Psoas muscle (tissue), 7 donors: ENCODE measurements at regions not wholly inside any gene's neighbourhood (a gene's known extent, or its start where the extent isn't known, plus 50 kb on each side); places are given as distances from the start of the nearest gene placed in this dataset.

Source experiments
- ATAC-seq, 4 donors: fragments of 200-7000 bp; cut with Tn5 transposase; one replicate each; pipeline ENCODE4 v1.9.1; 2020; ENCODE audit warnings: moderate library complexity in 3 of 4, mild to moderate bottlenecking in 2 of 4
- DNase-seq, 2 donors: peaks; one replicate each; pipeline ENCODE4 v3.0.0-alpha.2; 2020
- H3K27ac ChIP-seq: fragments of 200-600 bp; one replicate; pipeline ENCODE4 v1.8.0; 2022
- H3K27me3 ChIP-seq, 3 donors: fragments of 200-600 bp in 1 of 3; one replicate each; pipeline versions ENCODE4 v1.6.1 to v1.8.0; 2013 to 2022; ENCODE audit warnings: low read length in 2 of 3, mild to moderate bottlenecking in 2 of 3, moderate library complexity in 1 of 3; ENCODE audit not compliant: insufficient read depth in 3 of 3
- H3K36me3 ChIP-seq, 2 donors: fragments of 200-600 bp in 1 of 2; one replicate each; pipeline versions ENCODE4 v1.6.1 to v1.8.0; 2013 to 2022; ENCODE audit warnings: low read depth in 1 of 2, mild to moderate bottlenecking in 1 of 2, moderate library complexity in 1 of 2; ENCODE audit not compliant: insufficient read depth in 1 of 2
- H3K4me1 ChIP-seq: fragments of 200-600 bp; one replicate; pipeline ENCODE4 v1.8.0; 2022
- H3K4me3 ChIP-seq: fragments of 200-600 bp; one replicate; pipeline ENCODE4 v1.8.0; 2022; ENCODE audit warnings: mild to moderate bottlenecking
- H3K9me3 ChIP-seq: fragments of 200-600 bp; one replicate; pipeline ENCODE4 v1.8.0; 2022
- CTCF ChIP-seq: fragments of 200-600 bp; IDR thresholded peaks from one replicate; pipeline ENCODE4 v1.8.0; 2022; ENCODE audit warnings: antibody characterized with exemption
- WGBS, 3 donors: extraction: QIAGEN DNeasy Blood & Tissue Kit; methylation state at CpG; one replicate each; pipeline versions ENCODE4 v1.1.6 to v1.1.7; 2013; 5-methylcytosine and 5-hydroxymethylcytosine counted together
- intact Hi-C, 2 donors: fragments of 100-400 bp; cut with DNase I; formaldehyde crosslinking; loops; one replicate each; pipeline versions ENCODE4 v1.11.0 to v1.14.2; 2022
- donor health status: healthy with polysubstance abuse.
- donor health status: DM: no; HTN: no; CAD: no; lungs with moderate emphysema.
- donor health status: Bipolar disorder and iron deficiency.
- donor health status: healthy.
- donor health status: DM: yes; HTN: yes; CAD: no.
- donor health status: DM: no; HTN: no; CAD: no.
- donor health status: DM: yes; HTN: yes; CAD: no.

DNA sequence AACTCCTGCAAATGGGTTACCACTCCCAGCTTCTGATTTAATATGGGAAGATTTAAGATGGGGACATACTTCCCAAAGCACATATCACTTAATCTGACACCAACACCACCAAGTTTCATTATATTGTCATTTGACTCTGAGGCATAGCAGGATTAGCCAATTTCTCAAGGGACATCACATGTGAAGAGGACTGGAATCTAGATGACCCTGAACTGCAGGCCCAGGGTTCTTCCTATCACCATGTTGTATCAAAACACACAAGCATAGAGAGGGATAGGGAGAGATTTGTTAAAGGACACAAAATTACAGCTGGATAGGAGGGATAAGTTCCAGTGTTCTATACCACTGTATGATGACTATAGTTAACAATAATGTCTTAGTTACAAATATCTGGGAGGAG lies 168.3 kb upstream of the PPP2R2B start:
- Histone ChIP-seq H3K9me3 (no peaks in the 10 kb centered on the region), H3K4me3 (no peak overlapping the region), H3K36me3 (no peaks in the 10 kb centered on the region), H3K4me1 (no peaks in the 10 kb centered on the region), H3K27me3 (no peaks in the 10 kb centered on the region), H3K27ac (no peak overlapping the region)
- ATAC-seq: no peak
- no peak for TF ChIP-seq CTCF
- DNase-seq: no peak
- intact Hi-C loops: no loop called here

- DNase-seq: no peak
- no peaks in the 10 kb centered on the region for H3K4me1 ChIP-seq
- TF ChIP-seq CTCF: no peak
- H3K27ac ChIP-seq: no peak overlapping the region
- ATAC-seq: no peak
- H3K27me3 ChIP-seq: no peaks in the 10 kb centered on the region
- no peaks in the 10 kb centered on the region for H3K36me3 ChIP-seq
- no peak overlapping the region for H3K4me3 ChIP-seq
- 54 to 63% (median 58%) methylated on average over 2 of the region's 2 CpGs for WGBS, 3 donors
- no peaks in the 10 kb centered on the region for H3K9me3 ChIP-seq
- intact Hi-C loops: no loop called here
Measured at GRCh38 chr5:147049764-147050163, 171.2 kb upstream of the PPP2R2B start.

DNA sequence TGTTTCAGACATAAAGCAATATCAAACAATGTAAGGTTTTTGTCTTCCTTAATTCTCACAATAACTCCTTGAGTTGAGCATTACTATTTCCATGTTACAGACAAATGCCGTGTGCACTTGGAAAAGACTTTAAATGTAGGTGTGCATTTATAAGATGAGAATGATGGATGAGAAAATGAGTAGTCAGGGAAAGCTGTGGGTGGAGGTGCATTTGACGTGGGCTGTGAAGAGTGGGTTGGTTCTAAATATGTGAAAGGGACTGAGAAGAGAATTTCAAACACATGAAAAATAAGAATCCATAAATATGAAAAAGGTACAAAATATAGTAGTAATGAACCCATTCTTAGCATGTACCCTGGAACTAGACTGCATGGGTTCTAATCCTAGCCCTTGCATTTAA lies 171.6 kb upstream of the PPP2R2B start:
- WGBS, 3 donors: 57 to 89% (median 65%) methylated on average over 2 of the region's 2 CpGs
- Histone ChIP-seq H3K27ac (no peak overlapping the region), H3K9me3 (no peaks in the 10 kb centered on the region), H3K27me3 (no peaks in the 10 kb centered on the region), H3K4me1 (no peaks in the 10 kb centered on the region), H3K4me3 (no peak overlapping the region), H3K36me3 (no peaks in the 10 kb centered on the region)
- TF ChIP-seq CTCF: no peak
- intact Hi-C loops: no loop called here
- DNase-seq: no peak
- ATAC-seq: no peak

DNA sequence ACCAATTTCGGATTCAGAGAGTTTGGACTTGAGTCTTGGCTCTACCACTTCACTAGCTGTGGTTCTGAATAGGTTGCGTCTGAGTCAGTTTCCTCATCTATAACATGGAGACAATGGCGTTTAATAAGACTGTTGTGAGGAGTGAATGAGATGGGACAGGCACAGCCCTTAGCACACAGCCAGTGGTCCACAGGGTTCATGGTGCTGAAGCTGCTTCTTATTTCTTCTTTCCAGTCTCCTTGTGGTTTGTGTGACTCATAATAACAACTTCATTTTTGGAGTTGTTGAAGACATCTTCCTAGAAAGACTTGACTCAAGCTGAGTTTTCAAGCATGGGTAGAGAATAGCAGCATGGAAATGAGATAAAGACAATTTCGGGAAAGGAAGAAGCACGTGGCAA lies 172.6 kb upstream of the PPP2R2B start:
- TF ChIP-seq CTCF: no peak
- 78 to 81% (median 81%) methylated on average over 5 of the region's 5 CpGs for WGBS, 3 donors
- Histone ChIP-seq H3K36me3 (no peaks in the 10 kb centered on the region), H3K9me3 (no peaks in the 10 kb centered on the region), H3K4me3 (no peak overlapping the region), H3K27ac (no peak overlapping the region), H3K4me1 (no peaks in the 10 kb centered on the region), H3K27me3 (no peaks in the 10 kb centered on the region)
- intact Hi-C loops: no loop called here
- DNase-seq: no peak
- no peak for ATAC-seq

GRCh38 chr5:147052519-147052918 lies 174.0 kb upstream of the PPP2R2B start:
- WGBS, 3 donors: 89 to 90% (median 90%) methylated on average over 4 of the region's 4 CpGs
- Histone ChIP-seq H3K27ac (no peak overlapping the region), H3K9me3 (no peaks in the 10 kb centered on the region), H3K4me1 (no peaks in the 10 kb centered on the region), H3K36me3 (no peaks in the 10 kb centered on the region), H3K4me3 (no peak overlapping the region), H3K27me3 (no peaks in the 10 kb centered on the region)
- TF ChIP-seq CTCF: no peak
- DNase-seq (no peak), ATAC-seq (no peak)
- intact Hi-C loops: no loop called here
